ENCODE measurements at regions not wholly inside any gene's neighbourhood (a gene's known extent, or its start where the extent isn't known, plus 50 kb on each side); places are given as distances from the start of the nearest gene placed in this dataset.

GRCh38 chrX:116241001-116241400 is 70.5 kb downstream of the AGTR2 start:
- TF ChIP-seq CTCF (IDR thresholded peaks at IDR 0.05; ENCODE audit: insufficient read depth, low read depth, low read length) (no peak), EZH2 (IDR thresholded peaks at IDR 0.05; ENCODE audit: insufficient read depth, low read length) (no peak)

Data from astrocyte (in vitro differentiated cells and primary cell).